ELF-1 (cell line): ENCODE measurements at regions not wholly inside any gene's neighbourhood (a gene's known extent, or its start where the extent isn't known, plus 50 kb on each side); places are given as distances from the start of the nearest gene placed in this dataset.

Experiments
- DNase-seq: peaks from one replicate; pipeline ENCODE4 v3.0.0-alpha.2; 2016; ENCODE audit warnings: low read depth, low spot score

DNA sequence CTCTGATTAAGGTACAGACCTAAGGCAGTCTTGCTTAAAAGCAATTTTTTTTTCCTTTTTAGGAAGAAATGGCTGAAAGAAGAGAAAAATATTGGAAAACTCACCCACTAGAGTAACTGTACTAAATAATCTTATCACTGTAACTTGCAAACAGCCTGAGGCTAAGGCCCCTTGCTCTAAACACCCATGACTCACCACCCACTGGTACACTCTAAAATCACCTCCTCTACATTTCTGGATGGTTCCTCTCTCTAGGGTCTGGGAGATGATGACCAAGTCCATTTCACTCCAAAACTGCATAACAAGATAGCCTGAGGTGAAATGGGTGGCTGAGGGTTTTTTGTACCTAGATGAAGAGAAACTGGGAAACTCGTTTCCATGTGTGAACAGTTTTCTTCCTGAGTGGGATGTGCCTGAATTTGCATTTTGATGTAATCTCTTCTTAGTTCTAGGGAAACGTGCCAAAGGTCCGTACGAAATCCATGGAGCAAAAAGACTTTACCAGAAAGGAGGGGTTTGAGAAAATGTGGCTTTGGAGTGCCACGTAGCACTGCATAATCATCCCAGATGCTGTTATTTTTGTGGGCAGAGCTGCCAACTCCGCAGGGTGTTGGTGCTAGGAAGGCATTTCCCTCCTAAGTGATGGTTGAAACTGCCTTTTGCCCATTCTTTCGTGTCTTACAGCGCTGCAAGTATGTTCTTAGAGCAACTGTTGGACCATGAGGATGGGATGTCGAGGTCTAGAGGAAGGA lies 113.5 kb upstream of the C10orf90 start:
- no peak for DNase-seq

DNA sequence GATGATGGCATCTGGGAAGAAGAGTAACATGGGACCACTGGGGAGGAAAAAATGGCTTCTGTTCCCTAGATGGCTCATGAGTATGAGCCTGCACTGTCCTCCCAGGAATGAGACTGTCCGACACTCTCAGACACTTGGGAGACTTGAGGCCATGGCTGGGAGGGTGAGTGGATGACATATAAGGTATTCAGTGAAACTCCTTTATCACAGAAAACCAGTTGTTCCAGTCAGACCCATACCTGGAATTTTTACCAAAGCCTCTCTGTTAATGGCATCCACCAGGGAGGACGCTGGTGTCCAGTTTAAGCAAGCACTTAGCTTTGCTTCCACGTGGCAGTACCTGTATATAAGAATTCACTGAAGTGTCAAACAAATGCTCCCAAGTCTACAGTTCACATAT lies 116.7 kb upstream of the C10orf90 start:
- peak; percentile 34 for DNase-seq

DNA sequence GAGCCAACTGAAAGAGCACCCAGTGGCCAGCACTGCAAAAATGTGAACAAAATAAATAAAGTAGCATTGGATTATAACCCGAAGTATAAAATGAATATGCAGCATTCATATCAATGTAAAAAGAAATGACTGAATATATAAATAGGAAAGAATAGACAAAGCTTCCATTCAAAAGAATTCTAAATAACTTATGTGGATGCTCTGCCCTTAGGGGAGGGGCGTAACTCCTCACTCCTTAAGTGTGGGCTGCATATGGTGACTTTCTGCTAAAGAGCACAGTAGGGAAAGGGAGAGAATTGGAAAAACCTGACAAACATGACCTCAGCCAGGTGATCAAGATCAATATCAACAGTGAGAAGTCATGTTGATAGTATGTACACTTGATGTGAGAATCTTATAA lies 109.9 kb upstream of the DOCK1 start:
- no peak for DNase-seq

DNA sequence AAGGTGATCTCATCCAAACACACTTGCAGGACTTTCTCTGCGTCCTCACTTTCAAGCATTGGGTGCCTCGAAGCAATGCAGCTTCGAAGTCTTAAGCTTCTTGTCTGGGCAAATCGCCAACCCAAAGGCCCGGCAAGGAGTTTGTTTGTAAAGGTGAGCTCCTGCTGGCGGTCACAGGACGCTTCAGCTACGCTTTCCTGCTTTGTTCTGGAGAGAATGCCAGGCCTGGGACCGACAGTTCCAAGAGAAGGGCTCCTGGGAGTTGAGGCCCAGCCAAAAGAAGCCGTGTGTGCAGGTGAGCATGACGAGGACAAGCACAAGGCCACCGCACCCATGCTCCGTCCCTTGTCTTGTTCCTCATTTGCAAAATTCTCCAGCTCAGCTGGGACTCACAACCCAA lies 106.6 kb upstream of the DOCK1 start:
- DNase-seq, result no peak

DNA sequence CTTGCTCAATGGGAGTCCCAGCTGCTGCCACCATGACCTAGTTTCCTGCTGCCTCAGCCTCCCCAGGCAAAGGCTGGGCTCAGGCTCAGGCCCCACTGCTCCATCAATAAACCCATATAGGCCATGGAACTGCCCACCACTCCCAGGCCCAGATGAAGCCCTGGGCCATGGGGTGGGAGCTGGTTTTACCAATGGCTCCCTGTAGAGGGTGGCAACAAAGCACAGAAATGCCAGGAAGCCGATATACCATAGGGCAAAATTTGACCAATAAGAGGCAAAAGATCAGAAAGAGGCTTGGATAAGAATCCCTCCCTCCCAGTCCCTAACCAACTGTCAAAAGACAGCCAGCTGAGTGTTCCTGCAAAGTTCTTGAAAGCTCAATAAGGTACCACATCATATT lies 101.8 kb upstream of the DOCK1 start:
- DNase-seq, result no peak

DNA sequence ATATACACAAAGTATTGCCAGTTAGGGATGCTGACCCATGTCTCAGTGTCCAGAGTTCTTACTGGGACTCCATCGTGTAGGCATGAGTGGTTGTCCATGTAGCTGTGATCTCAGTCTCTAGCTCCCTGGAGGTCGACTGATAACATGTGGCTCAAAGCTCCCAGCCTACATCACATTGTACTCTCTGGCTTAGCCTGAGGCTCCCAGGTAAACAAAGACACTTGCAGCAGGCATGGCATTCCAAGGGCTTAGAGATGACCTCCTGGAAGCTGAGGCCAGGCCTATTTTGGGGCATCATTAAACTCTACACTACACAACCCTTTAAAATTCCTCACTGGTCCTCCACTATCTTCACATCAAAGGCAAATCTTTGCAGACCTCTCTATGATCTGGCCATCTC lies 100.8 kb upstream of the DOCK1 start:
- peak; percentile 57 for DNase-seq

DNA sequence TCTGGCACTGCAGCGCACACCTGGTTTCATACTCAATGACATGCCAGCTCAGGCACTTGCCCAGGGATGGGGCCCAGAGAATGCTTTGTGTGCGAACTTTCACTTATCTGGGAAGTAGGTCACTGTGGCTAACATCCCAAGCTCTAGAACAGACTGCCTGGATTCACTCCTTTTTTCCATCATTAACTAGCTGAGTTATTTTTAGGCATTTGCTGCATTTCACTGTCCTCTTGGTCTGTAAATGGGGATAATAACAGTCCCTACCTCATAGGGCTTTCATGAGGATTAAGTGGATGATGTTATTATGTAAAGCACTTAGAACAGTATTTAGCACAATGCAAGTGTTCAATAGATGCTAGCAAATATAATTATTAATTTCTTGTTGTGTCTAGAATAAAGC lies 98.7 kb upstream of the DOCK1 start:
- no peak for DNase-seq

DNA sequence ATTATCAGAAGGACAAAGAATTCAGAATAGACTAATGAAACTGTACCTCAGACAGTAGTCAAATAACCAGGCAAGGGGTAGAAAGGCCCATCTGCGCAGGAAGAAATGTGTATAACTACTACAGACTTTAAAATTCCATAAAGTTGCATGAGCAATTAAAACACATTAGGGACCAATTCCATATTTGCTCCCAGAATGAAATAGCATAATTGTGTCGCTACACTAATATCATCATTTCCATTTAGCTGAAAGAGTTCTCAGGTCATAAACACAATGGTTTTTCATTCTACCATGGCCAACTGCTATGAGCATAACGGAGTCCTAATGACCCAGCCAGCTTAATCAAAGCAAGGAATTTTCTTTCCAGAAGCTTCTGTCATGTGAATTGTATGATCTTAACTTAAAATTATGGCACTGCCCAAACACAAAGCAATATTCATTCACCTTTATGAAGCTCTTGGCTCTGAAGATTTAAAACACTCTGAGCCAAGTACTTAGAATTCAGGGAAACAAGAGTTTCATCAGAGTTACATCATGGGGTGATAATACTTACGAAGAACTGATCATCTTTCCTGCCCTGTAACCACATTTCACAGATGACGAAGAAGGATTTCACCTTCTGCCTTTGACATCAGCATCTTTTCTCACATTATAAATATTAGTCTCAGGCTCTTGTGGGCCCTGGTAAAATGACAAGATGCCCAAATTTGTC lies 98.1 kb upstream of the DOCK1 start:
- DNase-seq, result no peak

DNA sequence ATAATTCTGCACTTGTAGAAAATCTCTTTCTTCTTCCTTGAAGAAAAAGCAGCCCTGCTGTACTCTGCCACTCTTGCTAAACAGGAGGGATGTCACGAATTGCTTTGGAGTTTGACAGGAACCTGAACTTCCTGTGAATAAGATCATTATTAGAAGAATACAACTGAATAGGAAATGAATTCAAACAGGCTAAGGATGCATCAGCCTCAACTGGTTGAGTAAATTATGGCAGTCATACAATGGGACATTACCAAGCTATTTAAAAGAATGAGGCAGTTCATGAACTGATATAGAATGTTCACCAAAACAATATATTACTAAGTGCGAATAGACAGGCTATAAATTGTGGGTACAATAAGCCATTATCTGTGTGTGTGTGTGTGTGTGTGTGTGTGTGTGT lies 97.1 kb upstream of the DOCK1 start:
- DNase-seq, result no peak

DNA sequence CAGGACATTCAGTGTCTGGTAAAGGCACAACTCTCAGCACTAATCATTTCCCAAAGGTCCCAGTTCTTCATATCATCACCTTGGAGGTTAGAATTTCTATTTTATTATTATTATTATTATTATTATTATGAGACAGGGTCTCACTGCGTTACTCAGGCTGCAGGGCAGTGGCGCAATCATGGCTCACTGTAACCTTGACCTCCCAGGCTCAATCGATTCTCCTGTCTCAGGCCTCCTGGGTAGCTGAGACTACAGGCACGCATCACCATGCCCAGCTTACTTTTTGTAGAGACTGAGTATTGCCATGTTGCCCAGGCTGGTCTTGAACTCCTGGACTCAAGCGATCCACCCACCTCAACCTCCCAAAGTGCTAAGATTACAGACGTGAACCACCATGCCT lies 91.8 kb upstream of the DOCK1 start:
- DNase-seq, result no peak

DNA sequence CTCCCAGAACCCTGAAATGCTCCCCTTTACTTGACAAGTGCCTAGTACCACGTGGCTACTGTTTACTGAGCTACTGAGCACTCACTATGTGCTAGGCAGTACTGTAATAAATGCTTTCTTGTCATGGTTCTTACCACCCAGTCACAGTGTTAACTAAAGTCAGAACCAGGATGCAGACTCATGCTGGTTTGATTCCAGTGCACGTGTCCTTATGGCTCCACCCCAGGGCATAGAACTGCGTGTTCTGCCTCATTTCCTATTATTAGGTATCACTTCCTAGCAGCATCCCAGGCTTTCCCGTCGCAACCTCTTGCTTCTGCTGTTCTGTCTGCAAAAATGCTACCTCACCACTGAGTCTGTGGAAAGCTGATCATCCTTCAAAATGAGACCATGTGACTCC lies 71.7 kb upstream of the DOCK1 start:
- DNase-seq, result no peak

DNA sequence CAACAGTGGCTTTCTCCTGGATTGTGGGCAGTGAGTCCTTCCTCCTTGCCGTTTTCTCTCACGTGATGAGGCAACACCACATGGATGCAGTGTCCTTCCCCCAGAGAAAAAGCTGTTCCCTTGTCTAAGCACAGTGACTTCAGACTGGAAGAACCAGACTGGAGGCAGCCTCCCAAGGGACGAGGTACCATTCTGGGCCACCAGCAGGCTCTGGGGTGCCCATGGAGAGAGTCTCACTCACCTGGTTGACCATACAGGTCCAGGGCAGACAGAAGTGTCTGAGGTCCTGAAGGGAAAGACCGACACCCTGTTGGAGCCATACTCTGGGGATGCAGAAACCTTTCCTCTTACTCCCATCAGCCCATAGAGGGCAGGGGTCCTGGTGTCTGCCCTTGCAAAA lies 69.2 kb upstream of the DOCK1 start:
- DNase-seq, result no peak

DNA sequence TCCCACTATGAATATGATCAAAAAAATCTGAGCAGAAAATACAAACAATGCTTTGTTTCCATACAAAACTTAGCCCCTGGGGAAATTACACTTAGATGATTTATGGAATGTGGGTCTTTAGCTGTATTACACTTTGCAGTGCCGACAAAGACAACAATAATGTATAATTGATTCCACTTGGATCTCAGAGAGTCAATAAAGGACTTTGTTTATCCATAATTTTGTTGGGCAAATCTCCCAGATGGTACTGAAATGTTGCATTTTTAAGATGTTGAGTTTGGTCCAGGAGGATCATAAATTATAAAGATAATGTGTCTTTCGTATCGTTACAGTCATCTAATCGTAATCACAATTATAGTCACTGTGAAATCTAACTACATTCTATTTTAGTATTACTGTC lies 66.9 kb upstream of the DOCK1 start:
- DNase-seq, result no peak

DNA sequence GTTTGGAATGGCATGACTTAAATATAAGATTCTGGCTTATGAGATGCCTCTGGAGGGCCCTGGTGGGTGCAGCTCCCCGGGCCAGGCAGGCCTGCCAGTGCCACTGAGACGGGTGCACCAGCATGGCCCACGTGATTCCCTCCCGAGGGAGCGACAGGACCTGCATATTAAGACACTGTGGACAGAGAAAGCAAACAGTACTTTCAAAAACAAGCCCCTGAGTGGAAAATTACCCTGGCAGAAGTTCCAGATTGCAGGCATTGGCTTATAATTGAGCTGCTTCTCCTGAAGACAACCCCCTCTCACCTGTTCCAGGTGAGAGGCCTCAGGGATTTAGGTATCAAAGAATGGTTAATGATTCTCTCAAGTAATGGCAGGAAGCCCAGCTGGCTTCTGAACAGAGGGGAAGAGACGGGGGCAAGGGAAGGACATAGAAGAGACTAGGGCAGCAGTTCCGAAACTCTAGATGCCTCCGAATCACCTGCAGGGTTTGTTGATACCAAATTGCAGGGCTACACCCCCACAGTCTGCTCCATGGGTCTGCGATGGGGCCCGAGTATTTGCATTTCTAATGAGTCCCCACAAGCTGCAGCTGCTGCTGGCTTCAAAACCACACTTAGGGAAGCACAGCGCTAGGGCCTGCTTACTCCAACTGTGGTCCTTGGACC lies 66.0 kb upstream of the DOCK1 start:
- DNase-seq, result no peak

DNA sequence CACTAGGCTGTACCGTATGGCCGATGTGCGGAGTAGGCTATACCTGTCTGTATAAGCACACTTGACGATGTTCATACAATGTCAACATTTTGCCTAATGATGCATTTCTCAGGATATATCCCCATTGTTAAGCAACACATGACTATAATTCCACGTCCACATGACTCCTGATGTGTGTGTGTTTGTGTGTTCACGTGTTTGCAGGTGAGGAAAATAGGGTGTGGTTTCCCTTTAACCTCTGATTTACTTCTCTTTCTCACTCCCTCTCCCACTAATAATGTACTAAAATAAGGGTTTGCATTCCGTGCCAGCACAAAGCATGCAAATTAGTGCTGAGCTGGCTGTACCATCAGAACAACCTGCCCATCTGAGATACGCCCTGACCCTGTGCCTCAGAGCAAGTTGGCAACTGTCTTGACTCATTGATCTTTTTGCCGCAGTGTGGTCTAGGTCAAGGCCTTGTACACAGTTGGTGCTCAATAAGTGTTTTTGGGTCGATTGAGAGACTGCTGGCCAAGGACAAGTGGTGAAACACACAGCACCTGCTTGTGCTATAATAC lies 64.6 kb upstream of the DOCK1 start:
- no peak for DNase-seq

DNA sequence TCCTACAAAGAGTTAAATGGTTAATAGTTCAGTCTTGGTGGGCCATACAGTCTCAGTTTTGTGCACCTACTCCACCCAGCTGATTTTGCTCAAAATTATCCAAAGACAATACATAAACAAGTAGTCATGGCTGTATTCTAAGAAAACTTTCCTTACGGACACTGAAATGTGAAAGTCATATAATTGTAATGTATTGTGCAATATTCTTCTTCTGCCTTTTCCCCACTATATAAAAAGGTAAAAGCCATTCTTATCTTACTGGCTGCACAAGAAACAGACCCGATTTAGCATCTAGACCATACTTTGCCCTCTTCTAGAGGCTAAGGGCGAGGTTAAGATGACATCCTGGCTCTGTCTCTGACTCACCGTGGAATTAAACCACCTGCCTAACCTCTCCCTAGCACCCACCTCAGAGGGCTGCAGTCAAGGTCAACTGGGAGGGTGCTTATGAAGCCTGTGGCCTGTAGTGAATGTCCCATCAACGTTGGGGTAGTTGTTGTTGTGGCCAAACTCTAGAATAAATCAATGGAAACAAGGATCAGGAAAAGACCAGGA lies 63.8 kb upstream of the DOCK1 start:
- no peak for DNase-seq

DNA sequence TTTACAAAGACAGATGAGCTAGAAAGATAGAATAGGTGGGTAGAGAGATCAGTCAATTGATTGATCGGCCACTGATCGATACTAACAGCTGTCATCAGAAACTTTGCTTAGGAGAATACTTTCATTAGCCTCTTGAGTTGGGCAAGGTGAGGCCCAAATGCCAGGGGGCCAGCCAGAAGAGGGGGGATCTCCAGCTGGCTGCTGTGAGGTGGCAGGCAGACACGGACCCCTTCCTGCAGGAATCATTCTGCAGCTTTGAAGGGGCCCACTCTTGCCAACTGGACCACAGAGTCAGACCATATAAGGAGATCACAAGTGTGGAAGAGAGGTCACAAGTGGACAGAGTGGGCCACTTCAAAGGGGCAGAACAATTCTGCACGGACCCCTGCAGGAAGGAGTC lies 62.9 kb upstream of the DOCK1 start:
- DNase-seq, result no peak

DNA sequence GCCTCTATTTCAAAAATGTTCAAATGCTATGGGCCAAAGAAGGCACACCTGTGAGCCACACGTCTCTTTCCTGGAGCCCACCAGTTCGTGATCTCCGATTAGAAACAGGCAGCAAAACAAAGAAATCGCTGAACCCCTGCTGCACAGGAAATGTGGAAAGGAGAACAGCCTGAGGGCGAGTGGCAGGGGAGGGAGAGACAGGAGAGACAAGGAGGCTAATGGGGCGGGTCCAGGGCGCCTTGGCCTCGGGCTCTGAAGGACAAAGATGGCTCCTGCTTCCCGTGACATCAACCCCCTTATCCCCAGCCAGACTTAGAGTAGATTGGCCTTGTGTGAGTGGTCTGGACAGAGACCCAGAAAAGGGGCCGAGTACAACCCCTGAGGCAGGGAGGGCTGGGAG lies 62.4 kb upstream of the DOCK1 start:
- DNase-seq, result peak; percentile 89

DNA sequence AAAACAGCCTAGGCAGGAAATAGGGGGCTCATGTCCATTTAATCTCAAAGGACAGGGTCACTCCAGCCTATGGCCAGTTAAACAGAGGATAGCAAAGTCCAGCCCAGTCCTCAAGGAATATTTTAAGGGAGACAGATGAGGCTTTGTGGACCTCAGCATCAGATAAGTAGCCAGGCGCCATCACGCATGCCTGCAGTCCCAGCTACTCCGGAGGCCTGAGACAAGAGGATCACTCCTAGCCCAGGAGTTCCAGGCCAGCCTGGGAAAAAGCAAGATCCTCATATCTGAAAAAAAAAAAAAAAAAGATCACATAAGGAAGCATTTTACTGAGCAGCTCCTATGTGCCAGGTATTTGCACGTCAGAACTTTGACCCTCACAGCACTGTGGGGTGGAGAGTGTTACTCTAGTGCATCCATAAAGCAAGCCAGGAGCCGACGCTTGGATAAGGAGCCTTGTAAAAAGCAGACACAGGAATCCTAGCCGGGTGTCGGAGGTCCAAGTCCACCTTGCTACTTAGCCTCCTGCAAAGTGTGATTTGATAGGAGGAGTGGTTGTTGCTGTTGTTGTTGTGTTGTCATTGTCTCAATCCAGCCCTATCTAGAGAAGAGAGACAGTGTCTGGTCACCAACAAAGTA lies 61.8 kb upstream of the DOCK1 start:
- no peak for DNase-seq

DNA sequence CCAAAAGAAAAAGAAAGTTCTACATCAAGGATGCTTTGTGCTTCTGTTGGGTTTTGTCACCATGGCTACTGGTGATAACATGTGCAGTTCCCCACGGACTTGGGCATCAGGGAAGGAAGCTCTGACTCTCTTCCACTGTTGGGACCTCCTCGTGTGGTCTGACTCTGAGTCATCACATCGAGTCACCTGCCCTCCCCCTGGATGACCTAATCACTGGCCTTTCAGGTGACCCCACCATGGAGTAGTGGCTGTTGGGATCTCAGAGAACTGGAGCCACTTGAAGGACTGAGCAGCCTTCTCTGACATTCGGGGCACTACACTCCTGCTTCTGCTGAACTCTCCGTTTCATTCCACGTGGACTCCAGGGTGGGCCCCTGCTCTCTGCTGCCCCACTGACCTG lies 60.8 kb upstream of the DOCK1 start:
- DNase-seq, result no peak

DNA sequence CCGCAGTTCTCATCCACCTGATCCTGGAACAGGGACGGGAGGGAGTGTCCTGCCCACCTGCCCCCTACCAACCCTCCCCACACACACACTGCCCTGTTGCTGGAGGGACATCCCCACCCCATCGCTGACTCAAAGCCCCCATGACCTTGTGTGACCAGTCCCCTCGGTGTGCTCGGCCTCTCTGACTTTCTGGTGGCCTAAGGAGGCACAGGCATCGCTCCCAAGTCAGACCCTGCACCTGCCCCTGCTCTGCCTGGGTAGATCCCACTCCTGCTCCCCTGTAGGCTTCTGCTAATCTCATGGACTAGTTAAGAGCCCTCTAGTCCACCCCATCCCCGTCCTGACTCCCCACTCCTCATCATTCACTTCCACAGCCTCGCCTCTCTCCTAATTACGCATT lies 58.8 kb upstream of the DOCK1 start:
- no peak for DNase-seq

DNA sequence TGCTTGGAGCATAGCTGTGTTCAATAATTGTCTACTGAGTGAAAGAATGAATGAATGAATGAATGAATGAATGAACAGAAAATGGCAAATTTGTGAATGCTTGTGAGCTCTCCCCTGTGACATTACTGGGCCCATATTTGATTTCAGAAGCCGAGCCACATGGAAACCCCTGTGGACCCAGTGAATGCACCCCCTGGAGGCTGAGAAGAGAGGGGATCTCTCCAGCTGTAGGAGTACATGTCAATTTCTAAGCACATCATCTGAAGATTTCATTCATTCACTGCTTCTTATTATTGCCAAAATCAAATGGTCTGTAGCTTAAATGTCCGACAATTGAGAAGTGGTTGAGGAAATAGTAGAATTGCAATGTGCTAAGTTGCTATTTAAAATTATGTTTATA lies 58.3 kb upstream of the DOCK1 start:
- no peak for DNase-seq
